ENCODE measurements at regions not wholly inside any gene's neighbourhood (a gene's known extent, or its start where the extent isn't known, plus 50 kb on each side); places are given as distances from the start of the nearest gene placed in this dataset.

DNA sequence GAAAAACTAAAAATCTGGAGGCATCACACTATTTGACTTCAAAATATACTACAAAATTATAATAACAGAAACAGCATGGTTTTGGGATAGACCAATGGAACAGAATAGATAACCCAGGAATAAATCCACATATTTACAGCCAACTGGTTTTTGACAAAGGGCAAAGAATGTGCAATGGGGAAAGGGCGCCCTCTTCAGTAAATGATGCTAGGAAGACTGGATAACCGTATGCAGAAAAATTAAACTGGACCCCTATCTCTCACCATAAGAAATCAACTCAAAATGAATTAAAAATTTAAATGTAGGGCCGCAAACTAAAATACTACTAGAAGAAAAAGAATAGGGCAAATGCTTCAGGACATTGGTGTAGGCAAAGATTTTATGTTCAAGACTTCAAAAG lies 440.5 kb upstream of the SGCG start:
- intact Hi-C loops (cut with DNase I) = no loop called here
- ATAC-seq (ENCODE audit: poor library complexity) (no peak), DNase-seq (no peak)

DNA sequence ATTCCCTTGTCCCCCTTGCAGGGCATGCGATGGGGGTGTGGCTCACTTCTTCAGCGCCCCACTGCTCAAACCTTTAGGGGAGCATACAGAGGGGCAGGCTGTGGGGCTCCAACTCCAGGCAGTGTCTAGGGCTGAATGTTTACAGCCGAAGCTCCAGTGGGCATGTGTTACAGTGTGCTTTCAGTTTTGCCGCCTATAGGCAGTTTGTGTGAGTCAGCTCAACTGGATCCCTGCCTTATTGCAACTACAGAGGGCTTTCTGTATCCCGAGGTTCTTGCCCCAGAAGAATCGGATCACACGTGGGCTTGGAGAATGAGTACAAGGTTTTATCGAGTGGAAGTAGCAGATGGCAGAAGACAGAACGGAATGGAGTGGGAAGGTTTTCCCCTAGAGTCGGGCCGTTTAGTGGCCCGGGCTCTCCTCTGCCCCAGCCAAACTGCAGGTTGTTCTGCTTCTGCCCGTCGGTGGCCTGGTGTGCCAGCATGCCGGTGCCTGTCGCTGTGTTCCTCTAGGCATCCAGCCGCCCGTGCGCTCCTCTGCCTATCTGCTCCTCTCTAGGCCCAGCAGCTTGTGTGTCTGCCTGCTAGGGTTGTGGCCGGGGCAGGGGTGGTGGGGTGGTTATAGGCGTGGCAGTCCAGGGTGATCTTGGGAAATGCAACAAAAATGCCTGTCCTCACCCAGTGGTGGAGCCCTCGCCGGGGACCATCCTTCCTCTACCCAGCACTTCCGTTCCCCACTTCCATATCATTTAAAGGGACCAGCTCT lies 435.9 kb upstream of the SGCG start:
- no peak for ATAC-seq (ENCODE audit: poor library complexity)
- intact Hi-C loops (cut with DNase I) = no loop called here
- no peak for DNase-seq

DNA sequence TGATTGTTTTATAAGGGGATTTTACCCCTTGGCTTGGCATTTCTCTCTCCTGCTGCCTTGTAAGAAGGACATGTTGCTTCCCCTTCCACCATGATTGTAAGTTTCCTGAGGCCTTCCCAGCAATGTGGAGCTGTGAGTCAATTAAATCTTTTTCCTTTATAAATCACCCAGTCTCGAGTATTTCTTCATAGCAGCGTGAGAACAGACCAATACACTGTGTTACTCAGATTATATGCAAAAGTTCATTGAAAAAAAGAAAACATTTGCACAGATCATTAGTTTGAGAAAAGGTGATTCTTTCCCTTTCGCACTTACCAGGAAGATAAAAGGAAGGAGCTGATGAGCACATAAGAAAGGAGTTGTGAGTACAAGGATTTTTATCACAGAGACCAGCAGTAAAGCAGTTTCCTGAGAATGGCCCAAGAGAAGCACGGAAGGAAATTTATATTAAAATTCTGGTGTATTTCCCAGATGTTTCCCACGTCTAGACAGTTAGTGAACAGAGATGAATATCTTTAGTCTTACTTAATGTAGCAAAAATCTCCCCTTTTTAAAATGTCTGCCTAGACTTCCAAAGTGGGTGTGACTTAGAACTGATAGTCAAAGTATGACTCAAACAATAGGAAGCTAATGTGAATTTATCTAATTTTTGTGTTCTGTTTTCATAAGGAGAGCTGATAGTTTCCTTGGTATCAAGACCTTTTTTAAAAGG lies 431.8 kb upstream of the SGCG start:
- no peak for DNase-seq
- ATAC-seq (ENCODE audit: poor library complexity) = no peak
- intact Hi-C loops (cut with DNase I) = no loop called here

DNA sequence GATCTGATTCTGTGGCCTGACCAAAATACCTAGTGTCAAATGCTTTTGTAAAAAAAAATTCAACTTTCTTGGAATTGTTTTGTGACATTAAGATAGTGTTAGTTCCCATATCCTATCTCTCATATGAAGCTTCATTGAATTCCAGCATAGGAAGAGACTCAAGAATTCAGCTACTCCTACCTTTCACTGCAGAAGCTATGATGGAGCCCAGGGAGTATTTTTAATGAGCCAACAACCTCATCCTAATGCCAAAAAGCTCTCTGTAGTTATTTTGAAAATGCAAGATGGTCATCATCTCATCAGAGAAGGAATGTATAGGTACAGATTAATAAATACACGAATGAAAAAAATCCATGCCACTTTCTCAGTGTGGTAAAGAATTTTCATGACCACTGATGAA lies 431.2 kb upstream of the SGCG start:
- ATAC-seq (ENCODE audit: poor library complexity) = no peak
- DNase-seq = no peak
- intact Hi-C loops (cut with DNase I) = loop anchor here (10.0 kb wide), 1 partner anchor 1115 kb away; no protein-coding TSS in a partner anchor

DNA sequence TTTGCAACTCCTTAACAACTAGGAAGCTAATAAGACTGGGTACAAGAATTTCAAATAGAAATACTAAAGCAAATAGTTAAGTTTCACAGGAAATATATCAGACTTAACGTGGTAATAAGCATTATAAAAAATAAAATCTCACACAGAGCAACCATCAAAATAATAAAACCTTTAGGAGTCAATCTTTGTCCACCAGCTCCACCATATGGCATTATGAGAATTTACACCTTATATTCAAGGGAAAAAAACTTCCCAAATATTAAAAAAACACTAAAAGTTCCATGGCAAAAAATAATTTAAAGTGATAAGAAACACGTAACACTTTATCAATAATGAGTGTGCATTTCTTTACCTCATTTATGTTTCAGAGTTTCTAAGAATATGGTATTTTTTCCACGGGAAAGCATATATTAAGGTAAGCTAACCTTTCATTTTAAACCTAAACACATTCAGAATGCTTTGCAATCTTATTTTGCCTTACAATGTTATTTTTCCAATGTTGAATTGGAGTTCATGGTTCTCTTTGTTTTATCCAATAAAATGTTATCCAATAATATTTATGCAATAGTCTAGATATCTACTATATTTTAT lies 423.2 kb upstream of the SGCG start:
- DNase-seq = no peak
- no peak for ATAC-seq (ENCODE audit: poor library complexity)
- intact Hi-C loops (cut with DNase I) = loop anchor here (10.0 kb wide), 1 partner anchor 1123 kb away; no protein-coding TSS in a partner anchor

DNA sequence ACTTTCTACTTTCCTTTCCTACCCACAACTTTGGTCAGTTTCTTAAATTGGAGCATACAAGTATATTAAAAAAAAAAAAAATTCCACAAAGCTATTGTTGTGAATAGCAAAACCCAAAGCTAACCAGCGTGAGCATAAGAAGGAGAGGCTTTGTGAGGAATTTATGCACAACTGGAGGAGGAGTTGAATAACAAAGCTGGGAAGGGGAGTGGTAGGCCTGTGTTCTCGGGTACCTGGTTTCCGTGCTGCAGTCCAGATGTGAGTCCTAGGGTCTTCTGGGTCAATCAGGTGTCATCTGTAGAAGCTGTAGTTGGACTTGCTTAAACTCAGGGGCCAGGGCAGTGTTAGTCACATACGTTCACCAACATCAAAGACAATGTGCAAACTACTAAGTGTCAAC lies 422.5 kb upstream of the SGCG start:
- DNase-seq (no peak), ATAC-seq (ENCODE audit: poor library complexity) (no peak)
- intact Hi-C loops (cut with DNase I) = loop anchor here (10.0 kb wide), 1 partner anchor 1123 kb away; no protein-coding TSS in a partner anchor

DNA sequence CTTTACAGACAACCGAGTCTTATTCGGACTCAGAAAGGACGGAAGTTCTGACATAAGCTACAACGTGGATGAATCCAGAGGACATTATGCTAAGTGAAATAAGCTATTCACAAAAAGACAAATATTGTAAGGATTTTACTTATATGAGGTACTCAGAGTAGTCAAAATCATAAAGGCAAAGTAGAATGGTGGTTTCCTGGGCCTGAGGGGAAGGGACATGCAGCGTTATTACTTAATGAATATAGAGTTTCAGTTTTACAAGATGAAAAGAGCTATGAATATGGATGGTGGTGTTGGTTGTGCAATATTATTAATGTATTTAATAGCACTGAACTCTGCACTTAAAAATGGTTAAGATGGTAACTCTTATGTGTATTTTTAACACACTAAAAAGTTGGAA lies 419.1 kb upstream of the SGCG start:
- intact Hi-C loops (cut with DNase I) = no loop called here
- no peak for ATAC-seq (ENCODE audit: poor library complexity)
- DNase-seq = no peak

DNA sequence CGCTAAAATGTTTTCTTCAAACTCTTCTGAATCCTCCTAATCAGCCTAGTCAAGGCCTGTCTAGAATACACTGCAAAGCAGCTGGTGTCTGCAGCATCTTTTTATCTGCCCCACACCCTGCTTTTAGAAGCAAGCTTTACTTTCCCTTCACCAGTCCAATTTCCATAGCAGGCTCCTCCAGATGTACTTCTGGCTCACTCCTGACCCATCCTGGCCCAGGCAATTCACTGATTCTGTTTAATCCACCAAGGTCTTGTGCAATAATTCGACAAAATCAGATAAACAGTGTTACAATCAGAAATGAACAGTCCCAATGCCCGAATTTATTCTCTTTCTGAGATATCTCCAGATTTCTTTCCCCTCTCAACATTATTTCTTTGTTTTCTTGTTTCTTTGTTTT lies 415.2 kb upstream of the SGCG start:
- ATAC-seq (ENCODE audit: poor library complexity) (no peak), DNase-seq (no peak)
- intact Hi-C loops (cut with DNase I) = no loop called here

DNA sequence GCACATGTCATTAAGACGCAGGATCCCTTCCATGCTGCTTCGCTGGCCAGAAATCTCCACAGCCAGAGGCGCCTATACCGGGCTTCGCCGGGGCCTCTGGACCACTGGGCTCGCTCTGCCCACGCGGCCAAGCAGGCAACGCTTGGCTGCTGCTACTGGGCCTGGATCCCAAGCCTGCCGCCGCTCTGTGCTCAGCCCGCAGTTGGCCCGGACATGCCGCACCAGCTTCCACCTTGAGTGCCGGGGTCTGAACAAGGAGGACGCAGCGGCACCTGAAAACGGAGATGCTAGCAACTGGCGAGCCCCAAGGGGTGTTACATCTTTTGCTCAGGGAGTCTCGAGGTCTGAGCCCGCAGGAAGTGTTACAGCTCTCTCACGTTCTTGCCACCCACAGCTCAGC lies 409.9 kb upstream of the SGCG start:
- intact Hi-C loops (cut with DNase I) = no loop called here
- no peak for ATAC-seq (ENCODE audit: poor library complexity)
- no peak for DNase-seq

DNA sequence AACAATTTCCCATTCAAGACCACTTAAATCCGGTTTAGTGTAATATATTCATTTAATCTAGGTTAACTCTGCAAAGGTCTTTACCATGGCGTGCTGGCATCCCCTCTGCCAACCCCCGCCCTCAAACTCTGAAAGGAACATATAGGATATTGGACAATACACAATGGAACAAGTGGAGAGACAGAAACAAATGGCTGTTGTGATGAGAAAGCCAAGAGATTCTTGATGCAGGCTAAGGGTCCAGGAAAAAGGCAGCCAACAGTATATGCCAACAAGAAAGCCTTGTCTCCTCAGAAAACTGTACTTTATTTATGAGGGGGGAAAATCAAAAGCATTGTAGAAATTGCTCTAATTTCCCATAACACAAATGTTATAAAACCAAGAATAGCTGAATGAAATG lies 407.3 kb upstream of the SGCG start:
- DNase-seq = no peak
- intact Hi-C loops (cut with DNase I) = no loop called here
- ATAC-seq (ENCODE audit: poor library complexity) = no peak

DNA sequence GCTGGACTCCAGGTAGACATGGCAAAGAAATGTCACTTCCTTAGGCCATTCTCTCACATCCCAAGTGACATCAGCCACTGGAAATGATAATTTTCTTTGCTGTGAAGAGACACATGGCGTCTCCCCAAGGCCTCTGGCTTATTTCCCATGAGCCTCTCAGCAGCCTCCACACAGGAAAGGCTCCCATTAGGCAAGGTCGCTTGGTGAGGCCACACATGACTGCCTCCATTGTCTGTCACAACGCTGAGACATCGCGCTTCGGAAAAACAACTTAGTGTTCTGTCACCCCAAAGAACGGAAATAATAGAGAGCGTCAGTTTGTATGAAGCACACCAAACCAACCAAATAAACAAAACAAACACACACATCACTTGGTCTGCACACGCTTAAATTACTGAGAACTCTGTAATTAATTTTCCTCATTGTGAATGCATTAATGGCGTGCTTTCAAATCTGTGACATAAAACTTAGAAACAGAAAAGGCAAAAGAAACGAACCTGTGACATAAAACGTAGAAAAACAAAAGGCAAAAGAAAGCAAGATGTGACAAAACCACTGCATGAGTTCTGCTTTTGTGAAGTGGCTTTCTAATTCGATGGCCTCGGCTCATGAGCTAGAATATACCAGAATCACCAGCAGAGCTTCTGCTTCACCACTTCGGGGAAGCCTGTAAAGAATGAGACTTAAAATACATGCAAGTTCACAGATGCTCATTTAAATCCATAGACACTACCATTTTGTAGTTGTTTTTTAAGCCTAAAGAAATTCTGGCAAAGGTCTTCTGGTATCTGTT lies 404.2 kb upstream of the SGCG start:
- DNase-seq (no peak), ATAC-seq (ENCODE audit: poor library complexity) (no peak)
- intact Hi-C loops (cut with DNase I) = no loop called here

DNA sequence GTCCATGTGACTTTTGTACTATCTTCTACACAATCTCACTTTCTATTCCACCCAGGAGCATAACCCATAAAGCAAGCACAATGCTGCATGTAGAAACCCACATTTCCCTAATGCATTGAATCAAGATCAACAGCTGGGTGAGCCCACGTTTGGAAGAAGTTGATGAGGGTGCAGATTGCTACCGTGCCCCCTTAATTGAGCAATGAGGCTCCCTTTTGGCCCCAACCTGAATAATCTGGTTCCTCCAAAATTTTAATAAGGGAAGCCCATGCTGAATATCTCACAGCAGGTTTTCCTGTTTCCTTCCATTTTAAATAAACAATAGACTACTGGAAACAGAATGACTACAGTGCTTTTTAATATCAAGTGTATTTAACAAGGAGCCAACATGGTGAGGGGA lies 403.6 kb upstream of the SGCG start:
- intact Hi-C loops (cut with DNase I) = no loop called here
- DNase-seq = no peak
- ATAC-seq (ENCODE audit: poor library complexity) = no peak

DNA sequence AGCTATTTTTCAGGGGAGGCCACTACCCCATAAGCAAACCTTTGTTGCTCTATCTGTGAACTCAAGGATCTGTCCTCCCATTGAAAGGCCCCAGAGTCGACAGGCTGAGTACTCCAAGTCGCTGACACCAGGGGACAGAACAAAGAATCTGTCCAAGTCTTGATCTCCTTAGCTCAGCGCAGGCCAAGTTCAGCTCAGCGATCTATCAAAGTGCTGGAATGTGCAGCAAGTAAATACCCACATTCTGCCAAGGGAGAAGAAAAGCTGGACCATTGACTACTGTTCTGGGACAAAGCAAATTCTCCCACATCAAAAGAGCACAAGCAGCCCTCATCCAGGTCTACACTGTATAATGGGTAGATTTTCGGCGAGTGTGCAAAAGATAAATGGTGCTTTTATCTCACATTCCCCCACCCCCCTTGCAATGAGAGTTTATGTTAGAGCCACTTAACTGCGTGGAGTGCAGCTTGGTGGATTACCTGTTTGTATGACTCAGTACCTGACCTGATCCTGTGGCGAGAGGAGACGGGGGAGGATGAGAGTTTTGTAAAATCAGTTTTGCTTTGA lies 391.7 kb upstream of the SGCG start:
- intact Hi-C loops (cut with DNase I) = no loop called here
- DNase-seq (no peak), ATAC-seq (ENCODE audit: poor library complexity) (no peak)

DNA sequence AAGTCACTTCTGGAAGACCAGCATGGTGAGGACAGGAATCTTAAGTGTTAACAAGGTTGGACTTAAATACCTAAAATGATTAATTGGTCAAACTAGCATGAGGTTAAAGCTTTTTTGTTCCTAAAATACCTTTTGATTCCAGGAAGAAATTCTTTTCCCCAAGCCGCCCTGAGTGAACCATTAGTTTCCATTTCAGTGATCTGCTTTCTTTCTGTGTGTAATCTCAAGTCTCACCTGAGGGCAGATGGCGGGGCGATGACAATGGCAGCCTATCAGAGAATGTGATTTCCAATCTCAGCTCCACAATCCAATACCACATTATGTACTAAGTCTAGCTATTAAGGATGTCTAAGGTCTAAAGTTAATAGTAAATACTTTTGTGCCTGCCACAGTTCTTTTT lies 390.9 kb upstream of the SGCG start:
- ATAC-seq (ENCODE audit: poor library complexity) (no peak), DNase-seq (no peak)
- intact Hi-C loops (cut with DNase I) = no loop called here

DNA sequence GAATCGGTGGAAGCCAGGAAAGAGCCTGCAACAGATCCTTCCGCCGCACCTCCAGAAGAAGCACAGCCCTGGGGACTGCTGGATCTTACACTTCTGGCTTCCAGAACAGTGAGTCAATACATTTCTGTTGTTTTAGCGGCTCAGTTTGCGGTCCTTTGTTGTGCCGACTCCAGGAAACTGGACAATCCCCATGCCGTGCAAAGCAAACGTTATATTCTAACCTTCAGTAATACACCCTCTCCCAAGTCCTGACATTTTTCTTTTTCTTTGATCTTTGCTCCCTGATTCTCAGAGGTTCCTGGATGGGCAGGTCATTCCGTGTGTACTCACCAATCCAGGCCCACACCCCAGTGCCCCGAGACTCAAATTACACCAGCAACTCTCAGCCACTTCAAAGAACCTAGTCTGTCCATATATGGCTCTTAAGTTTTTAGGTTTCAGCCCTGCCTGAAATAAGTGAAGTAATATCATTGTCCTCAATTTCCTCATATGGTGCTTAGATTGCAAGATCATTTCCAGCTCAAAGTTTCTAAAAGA lies 387.1 kb upstream of the SGCG start:
- no peak for DNase-seq
- intact Hi-C loops (cut with DNase I) = no loop called here
- no peak for ATAC-seq (ENCODE audit: poor library complexity)

DNA sequence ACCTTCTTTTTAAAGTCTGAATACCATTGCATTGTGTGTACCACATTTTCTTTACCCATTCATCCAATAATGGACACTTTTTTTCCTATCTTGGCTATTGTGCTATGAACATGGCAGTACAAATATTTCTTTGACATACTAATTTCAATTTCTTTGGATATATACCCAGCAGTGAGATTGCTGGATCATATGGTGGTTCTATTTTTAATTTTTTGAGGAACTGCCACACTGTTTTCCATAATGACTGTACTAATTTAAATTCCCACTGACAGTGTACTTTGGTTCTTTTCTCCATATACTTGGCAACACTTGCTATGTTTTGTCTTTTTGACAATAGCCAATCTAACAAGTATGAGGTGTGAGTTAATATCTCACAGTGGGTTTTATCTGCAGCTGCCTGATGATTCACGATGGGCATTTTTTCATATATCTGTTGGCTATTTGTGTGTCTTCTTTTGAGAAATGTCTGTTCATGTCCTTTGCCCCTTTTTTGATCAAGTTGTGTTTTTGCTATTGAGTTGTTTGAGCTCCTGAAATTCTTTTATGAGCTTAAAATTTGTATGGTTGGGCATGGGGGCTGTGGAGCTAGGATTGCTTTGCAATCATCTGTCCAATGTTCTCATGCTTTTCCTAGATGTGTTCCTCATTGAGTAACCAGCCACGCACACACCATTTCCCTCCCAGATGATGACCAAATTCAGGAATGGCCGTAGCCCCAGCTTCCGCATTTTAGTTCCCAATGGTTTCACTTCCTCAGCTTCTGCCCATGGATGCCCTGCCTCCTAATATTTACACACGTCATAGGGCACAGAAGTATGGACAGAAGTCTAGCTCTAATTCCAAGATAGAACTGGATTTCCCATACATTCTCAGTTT lies 380.0 kb upstream of the SGCG start:
- intact Hi-C loops (cut with DNase I) = loop anchor here (2.0 kb wide), 1 partner anchor 220 kb away; no protein-coding TSS in a partner anchor
- DNase-seq = no peak
- ATAC-seq (ENCODE audit: poor library complexity) = peak; percentile 55

DNA sequence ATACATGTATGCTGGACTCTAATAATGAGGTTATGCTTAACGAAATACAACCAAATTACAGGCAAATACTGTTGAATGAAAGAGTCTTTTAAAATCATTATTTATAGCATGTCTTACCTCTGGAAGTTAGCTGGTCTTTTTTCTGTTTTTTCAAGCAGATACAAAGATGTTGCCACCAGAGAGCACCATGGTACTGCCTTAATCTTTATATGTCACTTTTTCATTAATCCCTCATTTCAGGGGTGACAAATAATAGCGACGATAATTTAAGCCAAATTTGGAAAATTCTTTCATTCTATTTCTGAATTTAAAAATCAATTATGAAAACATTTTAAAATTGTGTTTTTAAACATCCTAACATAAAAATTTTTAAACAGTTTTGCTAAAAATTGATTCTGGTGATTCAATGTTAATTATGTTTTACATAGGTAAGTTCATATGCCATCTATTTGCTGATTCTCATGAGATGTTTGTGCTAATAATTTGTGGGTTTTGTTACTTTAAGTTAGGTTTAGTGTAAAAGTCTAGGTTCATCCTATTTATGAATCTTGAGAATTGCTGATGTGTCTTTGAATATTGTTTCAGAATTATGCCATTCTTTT lies 379.3 kb upstream of the SGCG start:
- DNase-seq (no peak), ATAC-seq (ENCODE audit: poor library complexity) (no peak)
- intact Hi-C loops (cut with DNase I) = loop anchor here (2.0 kb wide), 1 partner anchor 219 kb away; no protein-coding TSS in a partner anchor
